Large intestine (tissue), 3 donors: ENCODE measurements at regions not wholly inside any gene's neighbourhood (a gene's known extent, or its start where the extent isn't known, plus 50 kb on each side); places are given as distances from the start of the nearest gene placed in this dataset.

Experiments used
- DNase-seq, 2 donors: peaks; one replicate each; pipeline versions ENCODE4 v3.0.0 to v3.0.0-alpha.2; 2013
- H3K27ac ChIP-seq: one replicate; pipeline ENCODE4 v1.5.1; 2013; ENCODE audit warnings: low read length
- H3K27me3 ChIP-seq: 2 replicates; pipeline ENCODE4 v1.6.1; 2013; ENCODE audit warnings: low read length; ENCODE audit not compliant: control insufficient read depth, insufficient read depth
- H3K36me3 ChIP-seq: 2 replicates; pipeline ENCODE4 v1.6.1; 2013; ENCODE audit warnings: low read length; ENCODE audit not compliant: control insufficient read depth, insufficient read depth
- H3K4me1 ChIP-seq: one replicate; pipeline ENCODE4 v1.6.1; 2013; ENCODE audit warnings: low read length; ENCODE audit not compliant: control insufficient read depth, insufficient read depth
- H3K4me3 ChIP-seq: one replicate; pipeline ENCODE4 v1.5.1; 2013; ENCODE audit warnings: low read length
- H3K9me3 ChIP-seq: one replicate; pipeline ENCODE4 v1.6.1; 2013; ENCODE audit warnings: mild to moderate bottlenecking, low read depth, low read length, moderate library complexity; ENCODE audit not compliant: control insufficient read depth
- WGBS: methylation state at CpG from one replicate; pipeline ENCODE4 v1.1.5; 2013; ENCODE audit warnings: low lambda C conversion rate; ENCODE audit not compliant: insufficient coverage; 5-methylcytosine and 5-hydroxymethylcytosine counted together

DNA sequence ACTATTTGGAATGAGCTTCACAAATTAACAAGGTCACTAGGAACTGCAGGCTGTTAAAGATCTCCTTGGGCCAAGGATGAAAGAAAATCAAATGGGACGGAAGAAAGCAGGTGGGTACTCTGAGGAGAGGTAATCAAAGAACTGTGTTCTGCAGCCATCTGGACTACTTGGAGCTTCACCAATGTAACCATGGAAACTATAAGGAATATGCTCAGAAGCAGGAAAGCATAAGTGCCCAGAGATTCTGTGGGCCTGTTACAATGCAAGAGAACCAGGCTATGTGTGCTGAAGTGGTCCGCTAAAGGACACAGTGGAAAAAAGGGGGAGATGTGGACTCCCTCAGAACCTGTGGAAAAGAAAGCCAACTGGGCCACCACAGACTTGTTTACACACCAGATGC lies 238.5 kb downstream of the PTGER3 start:
- no CpG with 5 or more reads among the region's 2 CpGs for WGBS
- Histone ChIP-seq H3K27ac (no peak overlapping the region), H3K27me3 (no peaks in the 10 kb centered on the region), H3K9me3 (peaks cover 3% of the 10 kb centered on the region), H3K4me1 (no peaks in the 10 kb centered on the region), H3K36me3 (no peaks in the 10 kb centered on the region), H3K4me3 (no peak overlapping the region)
- DNase-seq: no peak

DNA sequence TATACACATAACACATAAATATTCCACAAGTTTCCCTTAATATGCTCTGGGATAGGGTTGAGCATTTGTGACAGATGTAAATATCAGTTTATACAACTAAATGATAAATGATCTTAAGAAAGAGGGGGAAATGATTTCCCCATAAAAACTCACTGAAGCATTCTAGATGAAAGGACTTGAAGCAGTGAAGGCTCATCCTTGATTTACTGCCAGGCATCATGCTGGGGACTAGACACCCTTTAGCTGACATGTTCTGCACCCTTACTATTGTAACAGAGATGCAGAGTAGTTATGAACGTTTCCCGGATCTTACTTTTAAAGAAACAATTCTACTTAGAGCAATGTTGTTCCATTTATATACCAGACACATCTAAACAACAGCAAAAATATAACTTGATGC lies 235.8 kb downstream of the PTGER3 start:
- H3K4me1 ChIP-seq: no peaks in the 10 kb centered on the region
- DNase-seq: no peak
- WGBS: no CpG with 5 or more reads among the region's 2 CpGs

DNA sequence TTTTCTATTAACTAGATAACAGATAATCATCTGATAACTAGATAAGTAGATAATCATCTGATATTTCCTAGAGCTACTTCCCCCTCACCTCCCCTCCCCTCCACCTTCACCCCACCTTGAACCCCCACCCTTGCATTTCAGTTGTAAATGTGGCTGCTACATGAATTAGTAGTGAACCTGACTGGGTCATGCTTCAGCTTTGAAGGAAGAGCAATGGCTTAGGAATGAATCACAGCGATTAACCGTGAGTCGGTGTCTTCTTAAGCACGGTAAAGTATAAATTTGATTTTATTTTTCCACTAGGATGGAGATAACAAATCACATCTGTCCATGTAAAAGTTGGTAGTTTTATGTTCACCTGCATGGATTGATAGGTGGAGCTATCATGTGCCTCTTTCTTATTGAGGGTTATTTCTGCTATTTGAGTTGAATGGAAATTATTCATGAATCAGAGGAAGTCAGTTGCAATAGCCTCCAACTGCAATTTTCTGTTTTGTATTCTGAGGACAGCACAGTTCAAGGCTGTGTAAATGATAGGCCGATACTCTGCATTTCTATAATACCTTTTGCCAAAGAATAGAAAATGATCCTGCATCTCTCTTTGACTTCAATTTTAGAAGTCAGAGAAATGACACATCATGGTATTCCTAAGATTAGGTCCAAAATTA lies 235.0 kb downstream of the PTGER3 start:
- DNase-seq: no peak

More for the DNA sequence above, 235.8 kb downstream of the PTGER3 start:
- no peaks in the 10 kb centered on the region for H3K27me3 ChIP-seq
- no peaks in the 10 kb centered on the region for H3K9me3 ChIP-seq
- no peaks in the 10 kb centered on the region for H3K36me3 ChIP-seq
- H3K4me3 ChIP-seq: no peak overlapping the region
- no peak overlapping the region for H3K27ac ChIP-seq

DNA sequence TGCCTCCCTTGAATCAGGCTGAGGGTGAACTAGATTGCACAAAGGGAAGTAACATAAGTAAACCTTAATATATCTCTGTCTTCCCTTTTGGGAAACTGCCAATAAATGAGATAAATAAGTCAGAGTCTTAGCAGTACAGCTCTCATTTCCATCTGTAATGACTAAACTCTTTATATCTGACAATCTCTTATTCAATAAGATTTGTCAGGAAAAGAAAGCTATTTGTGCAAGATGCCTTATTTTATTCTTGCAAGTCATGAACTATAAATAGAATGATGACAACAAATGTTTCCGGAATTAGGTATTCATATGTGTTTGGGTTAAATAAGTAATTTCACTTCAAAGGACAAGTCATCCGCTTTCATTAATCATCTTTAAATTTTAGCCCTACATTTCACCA lies 229.2 kb downstream of the PTGER3 start:
- no peaks in the 10 kb centered on the region for H3K36me3 ChIP-seq
- no peak for DNase-seq
- H3K27me3 ChIP-seq: no peaks in the 10 kb centered on the region
- 100% methylated on average over 1 of the region's 2 CpGs for WGBS
- no peak overlapping the region for H3K4me3 ChIP-seq
- H3K27ac ChIP-seq: no peak overlapping the region
- no peaks in the 10 kb centered on the region for H3K4me1 ChIP-seq
- H3K9me3 ChIP-seq: no peaks in the 10 kb centered on the region

More for the DNA sequence above, 235.0 kb downstream of the PTGER3 start:
- 100% methylated on average over 1 of the region's 5 CpGs for WGBS
- Histone ChIP-seq H3K9me3 (no peaks in the 10 kb centered on the region), H3K27me3 (no peaks in the 10 kb centered on the region), H3K4me1 (no peaks in the 10 kb centered on the region), H3K36me3 (no peaks in the 10 kb centered on the region), H3K4me3 (no peak overlapping the region), H3K27ac (no peak overlapping the region)

DNA sequence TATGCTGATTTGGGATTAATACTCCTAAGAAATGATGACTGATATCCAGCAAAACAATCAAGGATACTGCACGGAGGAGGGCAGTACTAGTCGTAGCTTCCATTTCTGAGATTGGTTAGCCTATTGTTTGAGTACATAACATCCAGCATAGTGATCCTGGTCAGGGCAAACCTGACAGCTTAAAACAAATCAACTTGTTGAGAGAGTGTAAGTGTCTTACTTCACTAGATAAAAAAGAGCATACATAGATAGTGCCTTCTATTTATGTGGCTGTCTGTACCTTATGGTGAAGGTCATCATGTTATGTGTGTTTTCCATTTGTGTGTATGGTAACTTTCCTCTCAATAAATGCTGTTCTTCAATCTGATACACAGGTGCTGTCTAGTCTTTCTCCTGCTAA lies 228.4 kb downstream of the PTGER3 start:
- Histone ChIP-seq H3K4me1 (no peaks in the 10 kb centered on the region), H3K9me3 (no peaks in the 10 kb centered on the region), H3K27ac (no peak overlapping the region), H3K27me3 (no peaks in the 10 kb centered on the region), H3K36me3 (no peaks in the 10 kb centered on the region), H3K4me3 (no peak overlapping the region)
- no peak for DNase-seq
- WGBS: no CpG with 5 or more reads among the region's 2 CpGs

DNA sequence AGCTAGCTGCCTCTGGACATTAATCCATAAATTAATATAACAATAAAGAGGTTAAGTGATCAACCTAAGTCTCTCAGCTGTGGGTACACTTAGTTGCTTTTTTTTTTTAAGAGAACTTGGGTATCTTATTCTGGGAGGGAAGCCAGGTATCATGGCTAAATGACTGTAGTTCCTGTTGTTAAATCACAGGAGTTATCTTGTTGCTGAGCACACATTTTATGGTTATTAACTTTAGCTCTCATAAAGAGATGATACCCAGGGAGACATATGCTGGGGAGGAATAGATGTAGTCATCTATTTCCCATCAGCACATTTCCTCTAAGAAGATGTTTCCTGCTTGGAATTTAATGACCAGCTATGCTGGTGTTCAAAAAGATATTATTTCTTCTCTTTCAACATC lies 227.8 kb downstream of the PTGER3 start:
- no peaks in the 10 kb centered on the region for H3K9me3 ChIP-seq
- no peak overlapping the region for H3K27ac ChIP-seq
- no peaks in the 10 kb centered on the region for H3K36me3 ChIP-seq
- H3K4me3 ChIP-seq: no peak overlapping the region
- no peak for DNase-seq
- H3K27me3 ChIP-seq: no peaks in the 10 kb centered on the region
- H3K4me1 ChIP-seq: no peaks in the 10 kb centered on the region

DNA sequence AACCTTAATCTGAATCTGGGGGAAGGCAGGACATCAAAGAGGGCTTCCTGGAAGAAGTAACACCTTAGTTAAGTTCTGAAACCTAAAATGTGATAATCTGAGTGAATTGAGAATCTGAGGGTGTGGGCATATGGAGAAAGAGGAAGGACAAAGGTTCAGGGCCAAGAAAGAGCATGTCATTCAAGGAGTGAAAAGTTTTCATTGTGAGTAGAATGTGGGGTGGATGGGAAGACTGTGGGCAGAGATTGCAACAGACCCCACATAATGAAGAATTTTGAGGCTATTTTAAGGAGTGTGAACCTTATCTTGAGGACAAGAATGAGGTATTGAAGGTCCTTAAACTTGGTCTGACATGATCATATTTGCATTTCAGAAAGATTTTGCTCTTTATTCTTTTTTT lies 227.2 kb downstream of the PTGER3 start:
- no peak overlapping the region for H3K27ac ChIP-seq

DNA sequence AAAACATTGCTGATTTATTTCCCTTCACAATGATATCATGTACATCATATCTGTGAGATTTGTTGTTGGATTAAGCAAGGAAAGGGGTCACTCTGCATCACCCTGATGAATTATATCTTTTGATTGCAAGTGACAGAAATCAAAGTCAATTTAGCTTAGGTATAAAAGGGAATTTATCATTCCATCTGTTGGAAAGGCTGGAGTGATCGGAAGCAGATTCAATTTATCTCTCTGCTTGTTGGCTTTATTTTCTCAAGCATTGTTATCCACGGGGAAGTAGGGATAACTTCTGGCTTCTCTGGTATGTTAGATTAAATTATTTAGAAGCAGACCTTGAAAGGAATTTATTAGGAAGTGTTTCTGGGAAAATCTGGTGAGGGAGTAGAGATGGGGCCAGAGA lies 226.6 kb downstream of the PTGER3 start:
- no peaks in the 10 kb centered on the region for H3K9me3 ChIP-seq
- H3K4me3 ChIP-seq: no peak overlapping the region
- H3K4me1 ChIP-seq: no peaks in the 10 kb centered on the region
- no peaks in the 10 kb centered on the region for H3K27me3 ChIP-seq
- H3K36me3 ChIP-seq: no peaks in the 10 kb centered on the region
- H3K27ac ChIP-seq: no peak overlapping the region
- WGBS: 65% methylated on average over 2 of the region's 2 CpGs
- DNase-seq: no peak

More for the DNA sequence above, 227.2 kb downstream of the PTGER3 start:
- Histone ChIP-seq H3K36me3 (no peaks in the 10 kb centered on the region), H3K4me3 (no peak overlapping the region), H3K27me3 (no peaks in the 10 kb centered on the region), H3K4me1 (no peaks in the 10 kb centered on the region), H3K9me3 (no peaks in the 10 kb centered on the region)
- DNase-seq: no peak

DNA sequence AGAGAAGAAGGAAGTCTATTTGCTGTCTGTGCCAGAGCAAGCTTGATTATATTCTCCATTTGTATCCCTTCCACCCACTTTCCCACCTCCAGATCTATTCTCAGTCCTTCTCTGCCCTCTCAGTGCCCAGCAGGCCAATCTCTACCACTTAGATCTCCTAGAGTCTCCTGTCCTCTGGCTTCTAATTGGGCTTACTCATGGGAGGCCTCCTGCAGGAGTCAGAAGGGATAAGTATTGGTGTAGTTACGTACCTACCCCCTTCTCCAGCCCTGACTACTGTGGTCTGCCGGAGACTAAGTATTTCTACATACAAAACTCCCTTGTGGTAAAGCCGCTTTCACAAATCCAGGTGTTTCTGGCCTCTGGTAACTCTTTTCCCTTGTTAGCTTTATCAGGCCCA lies 221.2 kb downstream of the PTGER3 start:
- no peak overlapping the region for H3K27ac ChIP-seq
- no peaks in the 10 kb centered on the region for H3K36me3 ChIP-seq
- DNase-seq: no peak
- WGBS: no CpG with 5 or more reads among the region's 3 CpGs
- no peak overlapping the region for H3K4me3 ChIP-seq
- no peaks in the 10 kb centered on the region for H3K9me3 ChIP-seq
- no peaks in the 10 kb centered on the region for H3K27me3 ChIP-seq
- no peaks in the 10 kb centered on the region for H3K4me1 ChIP-seq

DNA sequence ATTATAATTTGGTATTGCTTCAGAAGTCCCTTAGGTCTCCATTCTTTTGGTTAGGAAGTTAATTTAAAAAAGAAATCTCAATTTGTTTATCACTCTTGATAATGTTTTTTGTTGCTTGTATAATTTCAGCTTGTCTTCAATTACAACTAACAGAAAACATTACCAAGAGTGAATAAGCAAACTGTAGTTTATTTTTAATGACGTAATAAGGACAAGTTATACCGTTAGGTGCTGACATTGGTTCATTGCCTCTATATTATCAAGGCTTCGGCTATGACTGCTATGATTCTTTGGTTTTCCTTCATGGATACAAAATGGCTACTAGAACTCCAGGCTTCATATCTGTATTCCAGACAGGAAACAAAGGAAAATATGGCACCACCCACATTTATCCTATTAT lies 220.6 kb downstream of the PTGER3 start:
- H3K27me3 ChIP-seq: no peaks in the 10 kb centered on the region
- no peaks in the 10 kb centered on the region for H3K4me1 ChIP-seq
- WGBS: 100% methylated on average over 2 of the region's 3 CpGs
- H3K27ac ChIP-seq: no peak overlapping the region
- no peak overlapping the region for H3K4me3 ChIP-seq
- H3K36me3 ChIP-seq: no peaks in the 10 kb centered on the region
- H3K9me3 ChIP-seq: no peaks in the 10 kb centered on the region
- DNase-seq: no peak

DNA sequence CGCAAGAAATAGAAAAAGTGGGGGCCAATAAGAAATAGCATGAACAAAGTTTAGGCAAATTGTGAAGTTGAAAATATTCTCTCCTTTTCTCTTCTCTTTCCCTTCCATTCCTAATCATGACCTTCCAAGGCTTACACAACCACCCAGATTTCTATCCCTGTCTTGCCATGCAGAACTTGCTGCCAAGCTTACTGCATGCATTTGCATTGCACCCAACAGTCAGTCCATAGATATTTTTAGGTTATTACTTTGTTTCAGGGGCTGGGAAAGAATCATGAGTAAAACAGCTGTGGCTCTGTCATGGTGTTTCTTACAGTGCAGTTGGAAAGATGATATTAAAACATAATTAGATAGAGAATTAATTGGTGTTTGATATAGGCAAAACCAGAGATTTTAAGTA lies 219.4 kb downstream of the PTGER3 start:
- WGBS: no CpG with 5 or more reads among the region's 1 CpG
- H3K27ac ChIP-seq: no peak overlapping the region
- DNase-seq: no peak

More for the DNA sequence above, 219.4 kb downstream of the PTGER3 start:
- Histone ChIP-seq H3K36me3 (no peaks in the 10 kb centered on the region), H3K27me3 (no peaks in the 10 kb centered on the region), H3K4me3 (no peak overlapping the region), H3K9me3 (no peaks in the 10 kb centered on the region), H3K4me1 (no peaks in the 10 kb centered on the region)
